Prostate gland (tissue), 2 donors: ENCODE measurements at regions not wholly inside any gene's neighbourhood (a gene's known extent, or its start where the extent isn't known, plus 50 kb on each side); places are given as distances from the start of the nearest gene placed in this dataset.
"Not testable (repeated sequence)": the region's sequence is repeated elsewhere in the genome, so short reads cannot be mapped to it uniquely, and the experiment has no call there.

Experiments
- CTCF ChIP-seq, 4 experiments: fragments of 200-600 bp in 2 of 4; fragments of 450-650 bp in 2 of 4; sonication (generic) in 2 of 4; IDR thresholded peaks; 1 replicate in 3 of 4; 2 replicates in 1 of 4; pipeline ENCODE4 v1.5.1; 2016 to 2019; ENCODE audit warnings: antibody characterized with exemption in 4 of 4, mild to moderate bottlenecking in 2 of 4, moderate library complexity in 2 of 4
- POLR2A ChIP-seq: fragments of 450-650 bp; IDR thresholded peaks from one replicate; pipeline ENCODE4 v1.6.1; 2016; ENCODE audit warnings: antibody characterized with exemption, mild to moderate bottlenecking
- POLR2AphosphoS5 ChIP-seq: sonication (generic); formaldehyde crosslinking; IDR thresholded peaks from one replicate; pipeline ENCODE4 v1.6.1; 2017; ENCODE audit warnings: antibody characterized with exemption

GRCh38 chr21:9862456-9862855, 658.9 kb upstream of the TPTE start:
- not testable (repeated sequence) for TF ChIP-seq CTCF (IDR thresholded peaks at IDR 0.05); POLR2AphosphoS5; POLR2A
